ENCODE measurements at regions not wholly inside any gene's neighbourhood (a gene's known extent, or its start where the extent isn't known, plus 50 kb on each side); places are given as distances from the start of the nearest gene placed in this dataset.
"Not testable (repeated sequence)": the region's sequence is repeated elsewhere in the genome, so short reads cannot be mapped to it uniquely, and the experiment has no call there.

- DNase-seq = no peak
- intact Hi-C loops (cut with DNase I) = no loop called here
Observed at GRCh38 chr10:8407501-8408021, 353.1 kb downstream of the GATA3 start.

DNA sequence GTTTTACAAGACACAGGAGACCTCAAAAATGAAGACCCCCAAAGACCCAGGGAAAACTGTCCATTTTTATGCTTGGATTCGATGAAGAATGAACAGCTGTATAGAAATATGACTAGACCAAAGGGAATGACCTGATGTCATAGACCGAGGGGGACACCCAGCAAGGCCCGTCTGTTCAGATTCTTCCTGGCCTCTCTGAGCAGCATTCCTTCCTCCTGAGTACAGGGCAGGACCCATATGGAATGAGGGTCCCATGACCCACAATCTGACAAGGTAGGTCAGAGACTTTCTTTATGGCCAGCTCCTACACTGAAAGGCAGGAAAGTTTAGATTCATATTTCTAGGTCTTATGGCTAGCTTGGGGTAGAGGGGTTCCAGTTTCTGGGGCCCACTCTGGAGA lies 356.0 kb downstream of the GATA3 start:
- intact Hi-C loops (cut with DNase I) = no loop called here
- no peak for DNase-seq

GRCh38 chr10:8412541-8412940 lies 358.1 kb downstream of the GATA3 start:
- DNase-seq = no peak

DNA sequence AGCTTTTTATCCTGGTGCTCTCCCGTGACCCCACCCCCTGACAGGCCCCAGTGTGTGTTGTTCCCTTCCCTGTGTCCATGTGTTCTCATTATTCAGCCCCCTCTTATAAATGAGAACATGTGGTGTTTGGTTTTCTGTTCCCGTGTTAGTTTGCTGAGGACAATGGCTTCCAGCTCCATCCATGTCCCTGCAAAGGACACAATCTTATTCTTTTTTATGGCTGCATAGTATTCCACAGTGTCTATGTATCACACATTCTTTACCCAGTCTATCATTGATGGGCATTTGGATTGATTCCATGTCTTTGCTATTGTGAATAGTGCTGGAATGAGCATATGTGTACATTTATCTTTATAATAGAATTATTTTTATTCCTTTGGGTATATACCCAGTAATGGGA lies 360.5 kb downstream of the GATA3 start:
- DNase-seq; intact Hi-C loops (cut with DNase I): not testable (repeated sequence)

More at GRCh38 chr10:8412541-8412940, 358.1 kb downstream of the GATA3 start:
- intact Hi-C loops (cut with DNase I) = no loop called here

GRCh38 chr10:8416192-8416701 lies 361.8 kb downstream of the GATA3 start:
- intact Hi-C loops (cut with DNase I) = no loop called here
- DNase-seq = no peak

DNA sequence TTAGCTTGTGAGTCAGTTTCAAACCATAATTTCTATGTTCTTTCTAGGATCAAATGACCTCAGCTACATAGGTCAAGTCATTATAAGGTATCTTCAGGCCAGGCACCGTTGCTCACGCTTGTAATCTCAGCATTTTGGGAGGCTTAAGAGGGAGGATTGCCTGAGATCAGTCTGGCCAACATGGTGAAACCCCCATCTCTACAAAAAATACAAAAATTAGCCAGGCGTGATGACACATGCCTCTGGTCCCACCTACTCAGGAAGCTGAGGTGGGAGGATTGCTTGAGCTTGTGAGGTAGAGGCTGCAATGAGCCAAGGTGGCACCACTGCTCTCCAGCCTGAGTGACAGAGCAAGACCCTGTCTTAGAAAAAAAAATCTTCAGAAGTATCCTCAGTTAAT lies 362.3 kb downstream of the GATA3 start:
- DNase-seq = no peak
- intact Hi-C loops (cut with DNase I) = no loop called here

DNA sequence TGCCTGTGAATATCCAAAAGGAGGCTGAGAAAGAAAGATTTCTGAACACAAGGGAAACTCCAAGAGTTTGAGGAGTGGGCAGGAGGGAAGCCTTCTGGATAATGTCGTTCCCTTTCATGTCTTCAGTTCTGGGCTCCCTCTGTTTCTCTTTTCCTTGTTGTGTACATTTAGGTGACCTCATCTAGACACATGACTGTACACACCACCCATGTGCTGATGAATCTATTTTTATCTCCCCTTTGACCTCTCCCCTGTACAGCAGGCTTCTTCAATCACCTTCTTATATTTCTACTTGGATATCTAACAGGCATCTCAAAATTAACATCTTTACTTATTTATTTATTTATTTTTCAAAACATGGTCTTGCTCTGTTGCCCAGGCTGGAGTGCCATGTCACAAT lies 363.1 kb downstream of the GATA3 start:
- no peak for DNase-seq

DNA sequence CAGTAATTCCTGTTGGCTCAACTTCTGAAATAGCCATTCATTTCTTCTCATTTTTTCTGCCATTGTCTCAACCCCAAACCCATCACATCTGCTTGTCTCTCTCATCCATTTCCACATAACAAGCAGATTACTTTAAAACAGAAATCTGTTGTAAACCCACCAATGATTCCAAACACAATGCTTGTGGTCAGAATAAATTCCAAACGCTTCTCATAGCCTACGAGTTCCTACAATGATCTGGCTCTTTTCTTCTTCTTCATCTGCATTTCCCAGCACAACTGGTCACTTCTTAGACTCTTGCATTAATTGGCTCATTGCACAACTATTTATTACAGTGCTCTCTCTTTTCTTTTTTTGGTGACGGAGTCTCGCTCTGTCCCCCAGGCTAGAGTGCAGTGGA lies 364.1 kb downstream of the GATA3 start:
- no peak for DNase-seq
- intact Hi-C loops (cut with DNase I) = no loop called here

More for the DNA sequence above, 363.1 kb downstream of the GATA3 start:
- intact Hi-C loops (cut with DNase I) = no loop called here

- DNase-seq = no peak
- intact Hi-C loops (cut with DNase I) = no loop called here
Observed at GRCh38 chr10:8420182-8420581, 365.7 kb downstream of the GATA3 start.

DNA sequence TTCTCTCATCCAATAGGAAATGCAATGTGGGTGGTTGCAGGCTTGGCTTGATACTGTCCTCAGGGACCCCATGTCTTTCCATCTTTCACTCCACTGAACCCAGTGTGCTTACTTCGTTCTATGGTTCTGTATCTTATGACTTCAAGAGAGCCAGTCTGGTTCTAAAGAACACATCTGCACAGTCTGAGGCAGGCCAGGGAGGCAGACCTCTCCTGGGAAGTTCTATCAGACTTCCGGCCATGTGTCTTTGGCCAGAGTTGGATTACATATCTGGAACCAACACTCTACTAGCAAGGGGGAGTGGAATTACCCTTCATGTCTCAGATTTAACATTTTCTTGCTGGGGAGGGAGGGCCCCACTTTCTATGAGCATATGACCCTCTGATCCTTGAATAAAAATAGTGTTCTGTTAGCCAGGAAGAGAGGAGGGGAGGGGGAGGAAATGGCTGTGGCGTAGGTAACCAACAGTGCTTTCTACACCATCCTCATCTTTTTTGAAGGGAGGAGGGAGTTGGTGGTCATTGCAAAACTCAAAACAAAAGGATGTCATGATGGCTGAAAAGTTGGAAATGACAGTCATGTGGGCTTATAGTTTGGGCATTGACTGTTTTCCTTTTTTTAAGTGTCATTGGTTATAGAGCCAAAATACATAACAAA lies 370.2 kb downstream of the GATA3 start:
- intact Hi-C loops (cut with DNase I) = no loop called here
- DNase-seq = no peak

DNA sequence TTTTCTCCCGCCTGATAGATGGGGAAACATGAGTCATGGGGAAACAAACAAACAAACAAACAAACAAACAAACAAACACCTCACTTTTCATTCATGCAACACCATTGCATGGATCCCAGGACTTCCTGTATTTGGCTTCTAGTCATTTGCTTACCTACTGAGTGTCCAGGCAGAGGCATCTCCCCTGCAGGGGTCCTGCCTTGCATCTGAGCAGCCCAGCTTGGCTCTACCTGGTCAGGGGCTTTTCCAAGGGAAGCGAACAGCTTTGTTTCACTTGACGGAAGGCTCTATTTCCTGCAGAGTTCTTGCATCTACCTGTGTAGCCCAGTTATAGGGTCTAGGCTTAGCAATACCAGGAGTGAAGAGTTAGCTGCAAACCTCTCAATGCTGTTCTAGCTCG lies 374.2 kb downstream of the GATA3 start:
- intact Hi-C loops (cut with DNase I) = no loop called here
- DNase-seq = no peak

- DNase-seq = no peak
- intact Hi-C loops (cut with DNase I) = no loop called here
Observed at GRCh38 chr10:8430321-8430720, 375.8 kb downstream of the GATA3 start.

- DNase-seq = no peak
- intact Hi-C loops (cut with DNase I) = no loop called here
Observed at GRCh38 chr10:8431511-8431910, 377.0 kb downstream of the GATA3 start.

DNA sequence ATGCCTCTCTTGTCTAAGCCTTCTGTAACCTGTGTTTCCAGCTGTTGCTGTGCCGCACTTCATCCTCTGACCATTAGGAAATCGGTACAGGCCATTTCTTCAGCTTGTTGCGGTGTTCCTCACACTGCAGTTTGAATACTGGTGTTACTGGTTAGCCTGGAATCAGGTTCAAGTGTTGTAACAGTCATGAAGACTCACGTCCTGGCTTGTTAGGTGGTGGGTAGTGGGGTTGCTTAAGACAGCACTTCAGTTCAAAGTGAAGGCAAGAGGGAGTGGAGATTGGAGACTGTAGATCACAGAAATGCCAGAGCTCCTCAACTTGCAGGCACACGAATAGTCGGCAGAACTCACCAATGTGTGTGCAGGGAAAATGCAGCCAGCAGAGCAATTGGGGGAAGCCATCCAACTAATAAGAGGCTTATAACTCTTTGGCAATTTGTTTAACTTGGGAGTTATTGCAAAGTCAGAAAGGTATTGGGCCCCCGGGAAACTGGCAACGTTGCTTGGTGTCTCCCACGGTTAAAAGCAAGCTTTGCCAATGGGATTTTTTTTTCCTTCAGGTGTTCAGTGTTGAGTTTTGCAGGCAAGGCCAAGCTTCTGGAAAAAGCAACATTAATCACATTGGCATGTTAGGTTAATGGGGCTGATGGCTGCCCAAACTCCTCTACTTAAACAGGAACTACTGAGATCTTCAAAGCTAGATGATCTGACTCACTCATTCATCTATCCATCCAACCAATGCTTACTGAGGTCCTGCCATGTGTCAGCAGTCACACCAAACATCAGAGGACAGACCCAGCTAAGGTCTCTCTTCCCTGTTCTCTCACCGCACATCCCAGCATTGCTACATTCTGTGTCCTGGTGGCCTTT lies 380.9 kb downstream of the GATA3 start:
- DNase-seq = no peak
- intact Hi-C loops (cut with DNase I) = no loop called here

DNA sequence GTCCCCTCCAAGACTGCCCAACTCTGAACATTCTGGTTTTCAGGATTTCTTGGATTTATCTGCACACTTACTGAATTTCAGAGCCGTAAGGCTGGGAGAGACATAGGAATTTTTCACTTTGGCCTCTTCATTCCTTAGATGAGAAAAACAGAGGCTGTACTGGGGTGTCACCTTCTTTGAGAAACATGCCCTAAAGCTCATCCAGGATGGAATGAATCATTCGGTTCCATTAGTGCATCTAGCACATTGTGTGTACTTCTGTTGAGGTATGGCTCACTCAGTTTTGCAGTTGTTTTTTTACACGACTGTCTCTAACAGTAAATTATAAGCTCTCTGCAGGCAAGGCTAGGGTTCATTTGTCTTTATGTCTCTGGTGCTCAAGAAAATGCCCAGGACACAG lies 383.4 kb downstream of the GATA3 start:
- no peak for DNase-seq
- intact Hi-C loops (cut with DNase I) = no loop called here

DNA sequence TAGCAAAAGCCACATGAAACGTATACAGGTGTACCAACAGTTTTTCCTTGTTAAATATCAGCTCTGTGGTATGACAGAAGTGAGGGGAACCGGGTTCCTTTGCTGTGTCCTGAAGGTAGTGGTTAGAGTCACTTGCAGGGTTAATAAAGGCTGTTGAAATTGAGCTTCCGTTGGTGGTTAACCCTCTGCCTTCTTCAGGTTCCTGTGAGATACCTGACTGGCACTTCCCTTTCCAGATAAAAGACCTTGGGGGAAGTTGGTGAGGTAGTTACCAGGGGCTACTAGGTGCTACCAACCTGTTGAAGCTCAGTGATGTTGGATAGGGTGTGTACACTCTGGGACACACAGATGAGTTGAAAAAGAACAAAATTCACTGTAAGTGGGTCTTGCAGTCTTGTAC lies 384.1 kb downstream of the GATA3 start:
- no peak for DNase-seq
- intact Hi-C loops (cut with DNase I) = no loop called here

DNA sequence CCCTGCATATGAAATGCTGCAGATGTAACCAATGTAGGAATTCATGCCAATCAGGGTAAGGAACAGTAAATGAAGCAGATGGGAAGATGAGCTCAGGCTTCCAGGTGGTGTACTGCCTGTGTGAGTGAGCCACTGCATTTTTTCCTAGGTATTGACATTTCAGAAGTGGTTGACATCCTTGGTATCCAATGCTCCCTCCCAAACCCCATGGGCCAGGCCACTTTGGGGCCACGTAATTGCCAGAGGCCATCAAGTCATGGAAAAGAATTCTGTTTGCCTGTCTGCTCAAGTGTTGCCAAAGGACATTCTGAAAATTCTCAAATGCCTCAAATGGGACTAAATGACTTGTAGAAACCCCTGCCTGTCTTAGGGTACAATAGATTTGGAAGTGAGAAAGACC lies 384.6 kb downstream of the GATA3 start:
- intact Hi-C loops (cut with DNase I) = no loop called here
- no peak for DNase-seq

DNA sequence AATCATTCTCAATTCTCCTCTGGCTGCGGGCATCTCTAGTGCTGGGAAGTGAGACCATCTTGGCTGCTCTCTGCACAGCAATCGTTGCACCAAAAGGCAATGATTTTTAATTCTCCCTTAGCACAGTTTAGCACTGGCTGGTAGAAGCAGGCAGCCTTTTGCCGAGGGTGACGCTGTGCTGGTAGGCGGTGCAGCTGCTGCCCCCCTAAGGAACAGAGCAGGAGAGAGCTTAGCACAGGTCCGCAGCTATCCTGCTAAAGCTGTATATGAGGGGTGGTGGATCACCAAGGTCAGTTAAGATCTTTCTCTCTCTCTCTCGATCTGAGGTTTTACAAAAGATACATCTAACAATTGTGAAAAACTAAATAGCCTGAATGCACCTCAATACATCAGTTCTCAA lies 390.1 kb downstream of the GATA3 start:
- DNase-seq = peak in 3 of 10 donors; percentile 6 to 20 (median 15)
- intact Hi-C loops (cut with DNase I) = no loop called here

- intact Hi-C loops (cut with DNase I) = no loop called here
- DNase-seq = no peak
Observed at GRCh38 chr10:8445353-8445752, 390.9 kb downstream of the GATA3 start.

DNA sequence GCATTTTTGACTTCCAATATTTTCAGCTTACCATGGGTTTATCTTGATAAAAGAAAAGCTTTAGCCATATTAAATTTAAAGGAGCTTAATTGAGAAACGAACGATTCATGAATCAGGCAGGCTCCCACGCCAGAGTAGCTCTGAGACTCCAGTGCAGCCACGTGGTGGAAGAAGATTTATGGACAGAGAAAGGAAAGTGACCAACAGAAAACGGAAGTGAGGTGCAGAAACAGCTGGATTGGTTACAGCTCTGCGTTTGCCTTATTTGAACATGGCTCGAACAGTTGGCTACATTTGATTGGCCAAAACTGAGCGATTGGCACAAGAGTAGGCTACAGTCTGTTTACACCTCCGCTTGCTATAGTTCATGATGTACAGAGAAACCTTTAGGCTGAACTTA lies 395.4 kb downstream of the GATA3 start:
- intact Hi-C loops (cut with DNase I) = no loop called here
- DNase-seq = no peak

- DNase-seq = no peak
- intact Hi-C loops (cut with DNase I) = no loop called here
Observed at GRCh38 chr10:8453587-8453986, 399.1 kb downstream of the GATA3 start.

DNA sequence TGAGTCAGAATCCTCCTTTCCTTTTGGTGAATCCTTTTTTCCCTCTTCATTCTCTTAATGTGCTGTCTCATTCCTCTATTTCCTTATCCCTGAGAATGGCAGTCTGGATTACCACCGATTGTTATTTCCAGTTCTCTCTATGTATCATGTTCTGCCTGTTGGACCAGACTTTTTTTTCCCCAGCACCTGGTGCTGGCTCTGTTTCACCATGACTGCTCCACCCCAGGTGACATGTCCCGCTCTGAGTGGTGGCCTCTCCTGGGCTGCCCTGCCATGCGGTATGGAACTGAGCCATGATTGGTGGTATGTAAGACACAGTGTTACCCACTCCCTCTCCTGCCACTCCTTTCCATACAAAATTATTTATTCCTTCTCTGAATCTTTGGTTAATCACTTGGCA lies 399.9 kb downstream of the GATA3 start:
- no peak for DNase-seq
- intact Hi-C loops (cut with DNase I) = no loop called here

Measured in posterior cingulate gyrus (tissue), 11 donors.